Nephron progenitor cell (in vitro differentiated cells): ENCODE measurements at regions not wholly inside any gene's neighbourhood (a gene's known extent, or its start where the extent isn't known, plus 50 kb on each side); places are given as distances from the start of the nearest gene placed in this dataset.

ENCODE experiments used
- DNase-seq: peaks from one replicate; pipeline ENCODE4 v3.0.0; 2021
- H3K27ac Mint-ChIP-seq: 2 replicates; pipeline ENCODE4 v1.8.0; 2021; ENCODE audit warnings: mild to moderate bottlenecking, moderate library complexity, mixed read lengths
- H3K27me3 Mint-ChIP-seq: 2 replicates; pipeline ENCODE4 v1.8.0; 2021; ENCODE audit warnings: mild to moderate bottlenecking, low read depth, mixed read lengths; ENCODE audit not compliant: poor library complexity
- H3K36me3 Mint-ChIP-seq: 2 replicates; pipeline ENCODE4 v1.8.0; 2021; ENCODE audit warnings: low read depth, mixed read lengths
- H3K4me1 Mint-ChIP-seq: 2 replicates; pipeline ENCODE4 v1.8.0; 2021; ENCODE audit warnings: mixed read lengths
- H3K4me3 Mint-ChIP-seq: 2 replicates; pipeline ENCODE4 v1.8.0; 2021; ENCODE audit warnings: mild to moderate bottlenecking, moderate library complexity, mixed read lengths
- H3K9me3 Mint-ChIP-seq: 2 replicates; pipeline ENCODE4 v1.8.0; 2021; ENCODE audit warnings: mild to moderate bottlenecking, moderate library complexity, mixed read lengths
- TF ChIP-seq, protein P1 (sequence below): fragments of 200-600 bp; sonication (generic); IDR thresholded peaks from 2 replicates; pipeline ENCODE4 v1.5.0; 2021; ENCODE audit warnings: antibody characterized with exemption

DNA sequence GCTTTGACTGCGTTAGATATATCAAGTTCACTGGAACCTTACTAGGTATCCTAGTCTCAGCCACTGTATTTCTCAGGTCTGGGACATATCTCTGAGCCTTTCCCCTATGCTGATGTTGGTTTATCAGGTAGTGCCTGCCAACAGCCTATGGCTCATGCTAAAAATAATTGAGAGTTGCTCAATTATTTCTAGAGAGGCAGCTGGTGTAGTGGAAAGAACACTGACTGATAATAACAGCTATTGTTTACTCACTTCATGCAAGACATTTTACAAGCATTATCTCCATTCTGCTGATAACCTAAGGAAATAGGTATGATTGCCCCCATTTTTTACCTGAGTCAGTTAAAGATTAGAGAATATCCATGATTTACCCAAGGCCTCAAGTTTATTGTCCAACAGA lies 231.4 kb downstream of the LRRN1 start:
- no peaks in the 10 kb centered on the region for H3K36me3 Mint-ChIP-seq
- H3K27me3 Mint-ChIP-seq, result no peaks in the 10 kb centered on the region
- H3K4me1 Mint-ChIP-seq, result no peaks in the 10 kb centered on the region
- no peaks in the 10 kb centered on the region for H3K9me3 Mint-ChIP-seq
- H3K27ac Mint-ChIP-seq, result no peak overlapping the region
- H3K4me3 Mint-ChIP-seq, result no peak overlapping the region
- TF ChIP-seq, protein P1, sequence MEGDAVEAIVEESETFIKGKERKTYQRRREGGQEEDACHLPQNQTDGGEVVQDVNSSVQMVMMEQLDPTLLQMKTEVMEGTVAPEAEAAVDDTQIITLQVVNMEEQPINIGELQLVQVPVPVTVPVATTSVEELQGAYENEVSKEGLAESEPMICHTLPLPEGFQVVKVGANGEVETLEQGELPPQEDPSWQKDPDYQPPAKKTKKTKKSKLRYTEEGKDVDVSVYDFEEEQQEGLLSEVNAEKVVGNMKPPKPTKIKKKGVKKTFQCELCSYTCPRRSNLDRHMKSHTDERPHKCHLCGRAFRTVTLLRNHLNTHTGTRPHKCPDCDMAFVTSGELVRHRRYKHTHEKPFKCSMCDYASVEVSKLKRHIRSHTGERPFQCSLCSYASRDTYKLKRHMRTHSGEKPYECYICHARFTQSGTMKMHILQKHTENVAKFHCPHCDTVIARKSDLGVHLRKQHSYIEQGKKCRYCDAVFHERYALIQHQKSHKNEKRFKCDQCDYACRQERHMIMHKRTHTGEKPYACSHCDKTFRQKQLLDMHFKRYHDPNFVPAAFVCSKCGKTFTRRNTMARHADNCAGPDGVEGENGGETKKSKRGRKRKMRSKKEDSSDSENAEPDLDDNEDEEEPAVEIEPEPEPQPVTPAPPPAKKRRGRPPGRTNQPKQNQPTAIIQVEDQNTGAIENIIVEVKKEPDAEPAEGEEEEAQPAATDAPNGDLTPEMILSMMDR, result no peak
- no peak for DNase-seq

DNA sequence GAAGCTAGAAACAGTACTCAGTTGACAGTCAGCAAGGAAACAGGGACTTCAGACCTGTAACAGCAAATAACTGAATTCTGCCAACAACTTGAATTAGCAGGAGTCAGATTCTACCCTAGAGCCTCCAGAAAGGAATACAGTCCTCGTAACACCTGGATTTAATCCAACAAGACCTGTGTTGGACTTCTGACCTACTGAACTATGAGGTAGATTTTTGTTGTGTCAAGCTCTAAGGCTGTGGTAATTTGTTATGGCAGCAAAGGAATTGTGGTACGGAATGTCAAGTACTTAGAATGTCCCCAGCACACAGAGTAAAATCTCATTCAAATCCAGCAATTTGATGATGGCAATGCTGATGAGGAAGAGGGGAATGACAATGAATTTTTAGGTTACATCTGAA lies 234.1 kb downstream of the LRRN1 start:
- no peak for DNase-seq
- no peaks in the 10 kb centered on the region for H3K9me3 Mint-ChIP-seq
- no peaks in the 10 kb centered on the region for H3K4me1 Mint-ChIP-seq
- H3K4me3 Mint-ChIP-seq, result no peak overlapping the region
- TF ChIP-seq, protein P1, result no peak
- H3K36me3 Mint-ChIP-seq, result no peaks in the 10 kb centered on the region
- H3K27me3 Mint-ChIP-seq, result no peaks in the 10 kb centered on the region
- H3K27ac Mint-ChIP-seq, result no peak overlapping the region

DNA sequence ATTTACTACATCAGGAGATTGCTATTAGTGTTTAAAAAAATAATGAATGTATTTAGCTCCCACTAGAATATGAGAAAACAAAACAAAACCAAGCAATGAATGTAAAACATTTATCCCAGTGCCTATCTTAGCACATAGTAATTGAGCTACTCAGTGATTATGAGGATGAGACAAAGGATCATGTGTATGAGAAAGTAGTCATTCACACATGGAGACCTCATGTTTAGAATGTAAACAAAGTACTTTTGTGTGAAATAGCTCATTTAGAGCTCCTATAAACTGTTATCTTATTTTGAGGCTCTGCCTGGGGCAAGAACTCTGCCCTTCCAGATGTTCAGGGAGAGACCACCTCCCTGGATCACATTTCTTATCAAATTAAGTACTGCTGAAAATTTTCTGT lies 236.8 kb downstream of the LRRN1 start:
- no peak overlapping the region for H3K4me3 Mint-ChIP-seq
- TF ChIP-seq, protein P1, result no peak
- no peaks in the 10 kb centered on the region for H3K4me1 Mint-ChIP-seq
- H3K36me3 Mint-ChIP-seq, result no peaks in the 10 kb centered on the region
- DNase-seq, result no peak
- H3K27ac Mint-ChIP-seq, result no peak overlapping the region
- no peaks in the 10 kb centered on the region for H3K27me3 Mint-ChIP-seq
- no peaks in the 10 kb centered on the region for H3K9me3 Mint-ChIP-seq

DNA sequence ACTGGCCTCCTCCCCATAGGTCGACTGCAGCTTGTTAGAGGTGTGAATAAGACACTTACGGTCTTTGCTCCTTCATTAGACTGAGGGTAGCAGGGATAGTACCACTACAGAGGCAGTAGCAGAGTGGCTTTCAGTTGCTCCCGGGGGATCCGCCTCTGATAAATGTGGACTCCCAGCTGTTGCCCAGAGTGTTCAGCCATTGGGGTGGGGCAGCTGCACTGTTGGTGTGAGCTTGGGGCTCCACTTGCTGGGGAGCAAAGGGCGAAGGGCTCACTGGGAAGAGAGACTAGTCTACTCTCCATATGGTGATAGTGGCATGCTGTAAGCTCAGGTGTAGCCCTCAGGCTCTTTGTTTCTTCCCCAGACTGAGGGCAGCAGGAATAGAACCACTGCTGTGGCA lies 239.1 kb downstream of the LRRN1 start:
- Mint-ChIP-seq H3K4me1 (no peaks in the 10 kb centered on the region), H3K27ac (no peak overlapping the region), H3K36me3 (no peaks in the 10 kb centered on the region), H3K27me3 (no peaks in the 10 kb centered on the region), H3K9me3 (no peaks in the 10 kb centered on the region), H3K4me3 (no peak overlapping the region)
- TF ChIP-seq, protein P1, result no peak
- no peak for DNase-seq

DNA sequence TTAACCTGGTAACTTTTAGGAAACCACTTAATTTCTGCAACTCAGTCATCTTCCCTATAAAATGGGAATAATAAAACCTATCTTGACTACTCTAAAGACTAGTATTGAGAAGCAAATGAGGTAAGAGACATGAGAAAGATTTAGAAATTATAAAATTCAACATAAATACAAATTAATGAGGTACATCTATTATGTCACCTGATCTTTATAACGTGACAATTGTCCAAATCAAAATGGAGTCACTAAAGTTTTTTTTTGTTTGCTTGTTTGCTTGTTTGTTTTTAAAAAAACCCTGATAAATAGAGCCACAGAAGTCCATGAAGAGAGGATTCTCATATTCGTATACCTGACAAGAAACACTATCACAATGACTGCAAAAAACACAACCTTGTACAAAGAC lies 242.8 kb downstream of the LRRN1 start:
- DNase-seq, result no peak
- Mint-ChIP-seq H3K27ac (no peak overlapping the region), H3K4me1 (no peaks in the 10 kb centered on the region), H3K4me3 (no peak overlapping the region), H3K27me3 (no peaks in the 10 kb centered on the region), H3K36me3 (no peaks in the 10 kb centered on the region), H3K9me3 (no peaks in the 10 kb centered on the region)
- TF ChIP-seq, protein P1, result no peak

DNA sequence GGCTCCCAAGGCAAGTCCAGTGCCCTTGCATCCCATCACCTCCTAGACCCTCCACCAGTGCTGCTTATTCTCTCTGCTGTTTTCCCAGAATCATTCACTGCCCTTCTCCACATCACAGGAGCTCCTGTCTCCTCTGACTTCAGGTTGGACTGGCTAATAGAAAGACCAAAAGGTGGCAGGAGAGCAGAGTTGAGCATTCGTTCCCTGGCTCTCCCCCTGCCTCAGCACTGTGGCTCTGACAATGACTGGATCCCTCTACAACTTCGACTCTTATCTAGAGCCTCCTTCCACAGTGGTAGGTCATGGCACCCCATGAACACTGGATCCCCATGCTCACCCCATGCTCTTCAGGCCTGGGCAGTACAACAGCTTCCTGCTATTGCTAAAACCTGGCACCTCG lies 243.6 kb downstream of the LRRN1 start:
- no peak for DNase-seq
- H3K36me3 Mint-ChIP-seq, result no peaks in the 10 kb centered on the region
- no peaks in the 10 kb centered on the region for H3K27me3 Mint-ChIP-seq
- TF ChIP-seq, protein P1, result no peak
- H3K9me3 Mint-ChIP-seq, result no peaks in the 10 kb centered on the region
- peak overlapping the region; percentile 33 for H3K27ac Mint-ChIP-seq
- H3K4me3 Mint-ChIP-seq, result no peak overlapping the region
- no peaks in the 10 kb centered on the region for H3K4me1 Mint-ChIP-seq
